ENCODE measurements at regions not wholly inside any gene's neighbourhood (a gene's known extent, or its start where the extent isn't known, plus 50 kb on each side); places are given as distances from the start of the nearest gene placed in this dataset.

- in situ Hi-C loops (cut with MboI; ENCODE audit: low pct_unique_long_range_greater_than_20kb, low sequenced_read_pairs, unreplicated experiment): no loop called here
- no peak for DNase-seq (ENCODE audit: low spot score)
- no peak for TF ChIP-seq CTCF (IDR thresholded peaks at IDR 0.05; ENCODE audit: extremely low read depth, insufficient read depth, missing control alignments)
Observed at GRCh38 chr3:8198605-8199004, 303.0 kb upstream of the LMCD1 start.

GRCh38 chr3:8200996-8201395 is 300.6 kb upstream of the LMCD1 start:
- no peak for TF ChIP-seq CTCF (IDR thresholded peaks at IDR 0.05; ENCODE audit: extremely low read depth, insufficient read depth, missing control alignments)
- in situ Hi-C loops (cut with MboI; ENCODE audit: low pct_unique_long_range_greater_than_20kb, low sequenced_read_pairs, unreplicated experiment): no loop called here
- no peak for DNase-seq (ENCODE audit: low spot score)

- TF ChIP-seq CTCF (IDR thresholded peaks at IDR 0.05; ENCODE audit: extremely low read depth, insufficient read depth, missing control alignments): no peak
- DNase-seq (ENCODE audit: low spot score): no peak
- in situ Hi-C loops (cut with MboI; ENCODE audit: low pct_unique_long_range_greater_than_20kb, low sequenced_read_pairs, unreplicated experiment): no loop called here
Observed at GRCh38 chr3:8201886-8202285, 299.7 kb upstream of the LMCD1 start.

- DNase-seq (ENCODE audit: low spot score): no peak
- no peak for TF ChIP-seq CTCF (IDR thresholded peaks at IDR 0.05; ENCODE audit: extremely low read depth, insufficient read depth, missing control alignments)
- in situ Hi-C loops (cut with MboI; ENCODE audit: low pct_unique_long_range_greater_than_20kb, low sequenced_read_pairs, unreplicated experiment): no loop called here
Observed at GRCh38 chr3:8204331-8204730, 297.3 kb upstream of the LMCD1 start.

GRCh38 chr3:8204853-8205650 is 296.6 kb upstream of the LMCD1 start:
- DNase-seq (ENCODE audit: low spot score): no peak
- in situ Hi-C loops (cut with MboI; ENCODE audit: low pct_unique_long_range_greater_than_20kb, low sequenced_read_pairs, unreplicated experiment): no loop called here
- no peak for TF ChIP-seq CTCF (IDR thresholded peaks at IDR 0.05; ENCODE audit: extremely low read depth, insufficient read depth, missing control alignments)

- in situ Hi-C loops (cut with MboI; ENCODE audit: low pct_unique_long_range_greater_than_20kb, low sequenced_read_pairs, unreplicated experiment): no loop called here
- no peak for DNase-seq (ENCODE audit: low spot score)
- no peak for TF ChIP-seq CTCF (IDR thresholded peaks at IDR 0.05; ENCODE audit: extremely low read depth, insufficient read depth, missing control alignments)
Observed at GRCh38 chr3:8205881-8206280, 295.7 kb upstream of the LMCD1 start.
